Panc1 (cell line): ENCODE measurements at regions not wholly inside any gene's neighbourhood (a gene's known extent, or its start where the extent isn't known, plus 50 kb on each side); places are given as distances from the start of the nearest gene placed in this dataset.

Experiments used
- POLR2AphosphoS5 ChIP-seq: IDR thresholded peaks from 2 replicates; pipeline ENCODE4 v1.6.1; 2012; ENCODE audit warnings: mild to moderate bottlenecking, low read depth, low read length, moderate library complexity
- TCF7L2 ChIP-seq: IDR thresholded peaks from 2 replicates; pipeline ENCODE4 v1.6.1; 2011; ENCODE audit warnings: mild to moderate bottlenecking, low read depth, low read length, inconsistent platforms
- TF ChIP-seq, protein P1 (sequence below): fragments of 450-650 bp; IDR thresholded peaks from 2 replicates; pipeline ENCODE4 v1.5.1; 2017; ENCODE audit warnings: mild to moderate bottlenecking
- TF ChIP-seq, protein P2 (sequence below), 2 experiments: IDR thresholded peaks; 2 replicates each; pipeline ENCODE4 v1.6.1; 2011 to 2012; ENCODE audit warnings: low read depth in 2 of 2, control low read depth in 1 of 2, low read length in 1 of 2, mild to moderate bottlenecking in 1 of 2, moderate library complexity in 1 of 2; ENCODE audit not compliant: insufficient read depth in 1 of 2

DNA sequence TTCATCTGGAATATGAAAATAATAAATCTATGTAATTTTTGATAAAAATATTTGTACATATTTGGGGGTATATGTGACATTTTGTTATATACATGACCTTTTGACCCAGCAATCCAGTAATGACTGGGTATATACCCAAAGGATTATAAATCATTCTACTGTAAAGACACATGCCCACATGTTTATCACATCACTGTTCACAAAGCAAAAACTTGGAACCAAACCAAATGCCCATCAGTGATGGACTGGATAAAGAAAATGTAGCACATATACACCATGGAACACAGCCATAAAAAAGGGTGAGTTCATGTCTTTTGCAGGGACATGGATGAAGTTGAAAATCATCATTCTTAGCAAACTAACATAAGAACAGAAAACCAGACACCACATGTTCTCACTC lies 472.1 kb upstream of the DDX18 start:
- TF ChIP-seq, protein P1, sequence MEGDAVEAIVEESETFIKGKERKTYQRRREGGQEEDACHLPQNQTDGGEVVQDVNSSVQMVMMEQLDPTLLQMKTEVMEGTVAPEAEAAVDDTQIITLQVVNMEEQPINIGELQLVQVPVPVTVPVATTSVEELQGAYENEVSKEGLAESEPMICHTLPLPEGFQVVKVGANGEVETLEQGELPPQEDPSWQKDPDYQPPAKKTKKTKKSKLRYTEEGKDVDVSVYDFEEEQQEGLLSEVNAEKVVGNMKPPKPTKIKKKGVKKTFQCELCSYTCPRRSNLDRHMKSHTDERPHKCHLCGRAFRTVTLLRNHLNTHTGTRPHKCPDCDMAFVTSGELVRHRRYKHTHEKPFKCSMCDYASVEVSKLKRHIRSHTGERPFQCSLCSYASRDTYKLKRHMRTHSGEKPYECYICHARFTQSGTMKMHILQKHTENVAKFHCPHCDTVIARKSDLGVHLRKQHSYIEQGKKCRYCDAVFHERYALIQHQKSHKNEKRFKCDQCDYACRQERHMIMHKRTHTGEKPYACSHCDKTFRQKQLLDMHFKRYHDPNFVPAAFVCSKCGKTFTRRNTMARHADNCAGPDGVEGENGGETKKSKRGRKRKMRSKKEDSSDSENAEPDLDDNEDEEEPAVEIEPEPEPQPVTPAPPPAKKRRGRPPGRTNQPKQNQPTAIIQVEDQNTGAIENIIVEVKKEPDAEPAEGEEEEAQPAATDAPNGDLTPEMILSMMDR, result no peak
- TF ChIP-seq POLR2AphosphoS5 (no peak), TCF7L2 (no peak)
- TF ChIP-seq, protein P2, sequence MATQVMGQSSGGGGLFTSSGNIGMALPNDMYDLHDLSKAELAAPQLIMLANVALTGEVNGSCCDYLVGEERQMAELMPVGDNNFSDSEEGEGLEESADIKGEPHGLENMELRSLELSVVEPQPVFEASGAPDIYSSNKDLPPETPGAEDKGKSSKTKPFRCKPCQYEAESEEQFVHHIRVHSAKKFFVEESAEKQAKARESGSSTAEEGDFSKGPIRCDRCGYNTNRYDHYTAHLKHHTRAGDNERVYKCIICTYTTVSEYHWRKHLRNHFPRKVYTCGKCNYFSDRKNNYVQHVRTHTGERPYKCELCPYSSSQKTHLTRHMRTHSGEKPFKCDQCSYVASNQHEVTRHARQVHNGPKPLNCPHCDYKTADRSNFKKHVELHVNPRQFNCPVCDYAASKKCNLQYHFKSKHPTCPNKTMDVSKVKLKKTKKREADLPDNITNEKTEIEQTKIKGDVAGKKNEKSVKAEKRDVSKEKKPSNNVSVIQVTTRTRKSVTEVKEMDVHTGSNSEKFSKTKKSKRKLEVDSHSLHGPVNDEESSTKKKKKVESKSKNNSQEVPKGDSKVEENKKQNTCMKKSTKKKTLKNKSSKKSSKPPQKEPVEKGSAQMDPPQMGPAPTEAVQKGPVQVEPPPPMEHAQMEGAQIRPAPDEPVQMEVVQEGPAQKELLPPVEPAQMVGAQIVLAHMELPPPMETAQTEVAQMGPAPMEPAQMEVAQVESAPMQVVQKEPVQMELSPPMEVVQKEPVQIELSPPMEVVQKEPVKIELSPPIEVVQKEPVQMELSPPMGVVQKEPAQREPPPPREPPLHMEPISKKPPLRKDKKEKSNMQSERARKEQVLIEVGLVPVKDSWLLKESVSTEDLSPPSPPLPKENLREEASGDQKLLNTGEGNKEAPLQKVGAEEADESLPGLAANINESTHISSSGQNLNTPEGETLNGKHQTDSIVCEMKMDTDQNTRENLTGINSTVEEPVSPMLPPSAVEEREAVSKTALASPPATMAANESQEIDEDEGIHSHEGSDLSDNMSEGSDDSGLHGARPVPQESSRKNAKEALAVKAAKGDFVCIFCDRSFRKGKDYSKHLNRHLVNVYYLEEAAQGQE (IDR thresholded peaks at IDR 0.05; ENCODE audit: insufficient read depth in 1 of 2, low read depth in 2 of 2, low read length in 1 of 2), result no peak
